Adrenal gland (tissue), 9 donors: ENCODE measurements at regions not wholly inside any gene's neighbourhood (a gene's known extent, or its start where the extent isn't known, plus 50 kb on each side); places are given as distances from the start of the nearest gene placed in this dataset.

Experiments
- DNase-seq, 7 donors: peaks; one replicate each; pipeline ENCODE4 v3.0.0-alpha.2; 2019 to 2020
- H3K27ac ChIP-seq, 5 donors: fragments of 200-600 bp; sonication (generic) in 4 of 5; 1 replicate in 3 of 5; 2 replicates in 2 of 5; pipeline versions ENCODE4 v1.5.1 to v1.8.0; 2016 to 2020; ENCODE audit warnings: mild to moderate bottlenecking in 1 of 5
- H3K27me3 ChIP-seq: fragments of 200-600 bp; 2 replicates; pipeline ENCODE4 v1.8.0; 2021
- H3K36me3 ChIP-seq, 2 donors: fragments of 200-600 bp; replicated peaks in 1 of 2; 1 replicate in 1 of 2; 2 replicates in 1 of 2; pipeline versions ENCODE4 v1.5.1 to v1.8.0; 2018 to 2022
- H3K4me1 ChIP-seq, 2 donors: fragments of 200-600 bp; replicated peaks in 1 of 2; 1 replicate in 1 of 2; 2 replicates in 1 of 2; pipeline versions ENCODE4 v1.5.1 to v1.8.0; 2018 to 2021
- H3K4me3 ChIP-seq, 4 donors: fragments of 200-600 bp; sonication (generic) in 3 of 4; one replicate each; pipeline ENCODE4 v1.5.1; 2016 to 2018
- H3K9me3 ChIP-seq, 3 donors: fragments of 200-600 bp; sonication (generic) in 1 of 3; replicated peaks in 1 of 3; 1 replicate in 2 of 3; 2 replicates in 1 of 3; pipeline versions ENCODE4 v1.5.1 to v1.8.0; 2016 to 2021
- POLR2A ChIP-seq, 2 donors: fragments of 450-650 bp; IDR thresholded peaks; one replicate each; pipeline ENCODE4 v1.6.1; 2017; ENCODE audit warnings: antibody characterized with exemption in 2 of 2, mild to moderate bottlenecking in 2 of 2, moderate library complexity in 1 of 2
- WGBS, 4 donors: extraction: QIAGEN DNeasy Blood & Tissue Kit in 2 of 4; methylation state at CpG; one replicate each; pipeline versions ENCODE4 v1.1.5 to v1.1.7; 2013 to 2017; 5-methylcytosine and 5-hydroxymethylcytosine counted together
- intact Hi-C, 2 donors: fragments of 100-400 bp; cut with DNase I; formaldehyde crosslinking; loops; one replicate each; pipeline versions ENCODE4 v1.14.1 to v1.15.0; 2022 to 2023
- TF ChIP-seq, protein P1 (sequence below), 6 experiments: fragments of 450-650 bp in 4 of 6; fragments of 200-600 bp in 2 of 6; sonication (generic) in 1 of 6; IDR thresholded peaks; 1 replicate in 5 of 6; 2 replicates in 1 of 6; pipeline versions ENCODE4 v1.5.1 to v1.8.0; 2016 to 2021; ENCODE audit warnings: antibody characterized with exemption in 6 of 6, mild to moderate bottlenecking in 2 of 6, moderate library complexity in 1 of 6
- donor health status: healthy with polysubstance abuse.
- donor health status: Bipolar disorder and iron deficiency.
- donor health status: DM: yes; HTN: yes; CAD: no.
- donor health status: DM: no; HTN: no; CAD: no.
- donor health status: DM: no; HTN: no; CAD: no.

DNA sequence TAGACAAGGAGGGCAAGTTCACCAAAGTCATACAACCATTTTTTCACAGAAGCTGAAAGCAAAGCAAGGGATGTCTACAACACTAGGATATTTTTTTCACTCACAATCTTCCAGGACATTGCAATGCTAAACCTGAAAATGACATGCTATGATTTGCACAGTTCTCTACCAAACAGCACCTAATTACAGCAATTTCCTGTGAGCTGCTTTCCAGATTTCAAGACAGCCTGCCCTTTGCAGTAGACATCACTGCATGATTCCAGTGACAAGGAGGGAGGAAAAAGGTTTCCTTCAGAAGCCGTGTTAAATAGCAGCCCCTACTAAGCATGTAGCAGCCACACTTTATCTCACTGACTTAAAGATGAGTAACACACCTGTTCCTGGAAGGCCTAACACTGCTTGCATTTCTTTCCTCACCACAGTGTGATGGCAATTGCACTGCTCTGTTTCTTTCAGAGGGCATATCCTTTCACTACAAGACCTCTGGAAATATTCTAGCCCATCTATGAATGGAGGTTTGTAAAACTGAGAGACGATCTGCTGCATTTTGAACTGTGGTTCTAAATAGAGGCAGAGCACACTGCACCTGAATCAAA, 97.1 kb downstream of the DUSP10 start:
- H3K27ac ChIP-seq = no peak overlapping the region
- intact Hi-C loops = no loop called here
- H3K4me3 ChIP-seq = no peak overlapping the region
- H3K9me3 ChIP-seq = no peaks in the 10 kb centered on the region
- no peaks in the 10 kb centered on the region for H3K4me1 ChIP-seq
- H3K27me3 ChIP-seq = no peaks in the 10 kb centered on the region
- 82 to 89% (median 85%) methylated on average over 2 of the region's 2 CpGs for WGBS, 4 donors
- TF ChIP-seq, protein P1, sequence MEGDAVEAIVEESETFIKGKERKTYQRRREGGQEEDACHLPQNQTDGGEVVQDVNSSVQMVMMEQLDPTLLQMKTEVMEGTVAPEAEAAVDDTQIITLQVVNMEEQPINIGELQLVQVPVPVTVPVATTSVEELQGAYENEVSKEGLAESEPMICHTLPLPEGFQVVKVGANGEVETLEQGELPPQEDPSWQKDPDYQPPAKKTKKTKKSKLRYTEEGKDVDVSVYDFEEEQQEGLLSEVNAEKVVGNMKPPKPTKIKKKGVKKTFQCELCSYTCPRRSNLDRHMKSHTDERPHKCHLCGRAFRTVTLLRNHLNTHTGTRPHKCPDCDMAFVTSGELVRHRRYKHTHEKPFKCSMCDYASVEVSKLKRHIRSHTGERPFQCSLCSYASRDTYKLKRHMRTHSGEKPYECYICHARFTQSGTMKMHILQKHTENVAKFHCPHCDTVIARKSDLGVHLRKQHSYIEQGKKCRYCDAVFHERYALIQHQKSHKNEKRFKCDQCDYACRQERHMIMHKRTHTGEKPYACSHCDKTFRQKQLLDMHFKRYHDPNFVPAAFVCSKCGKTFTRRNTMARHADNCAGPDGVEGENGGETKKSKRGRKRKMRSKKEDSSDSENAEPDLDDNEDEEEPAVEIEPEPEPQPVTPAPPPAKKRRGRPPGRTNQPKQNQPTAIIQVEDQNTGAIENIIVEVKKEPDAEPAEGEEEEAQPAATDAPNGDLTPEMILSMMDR (IDR thresholded peaks at IDR 0.05) = no peak
- TF ChIP-seq POLR2A (IDR thresholded peaks at IDR 0.05) = no peak
- no peaks in the 10 kb centered on the region for H3K36me3 ChIP-seq
- DNase-seq = no peak

DNA sequence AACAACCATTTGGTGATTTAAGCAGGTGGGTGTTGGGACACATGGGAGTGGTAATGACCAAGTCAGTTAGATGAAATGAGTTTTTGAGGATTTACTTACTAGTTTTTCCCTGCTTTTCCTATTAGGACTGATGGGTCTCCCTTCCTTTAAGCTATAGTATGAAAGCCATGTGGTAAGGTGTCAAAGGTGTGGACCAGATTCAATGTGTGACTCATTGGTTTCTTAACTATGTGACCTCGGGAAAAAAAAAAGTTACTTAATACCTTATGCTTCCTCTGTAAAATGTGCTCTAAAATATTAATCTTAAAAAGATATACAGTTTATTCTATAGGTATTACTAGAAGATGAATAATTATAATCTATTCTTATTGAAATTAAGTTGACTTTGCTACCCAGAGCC, 93.7 kb downstream of the DUSP10 start:
- intact Hi-C loops = no loop called here
- TF ChIP-seq POLR2A (IDR thresholded peaks at IDR 0.05) = no peak
- TF ChIP-seq, protein P1 (IDR thresholded peaks at IDR 0.05) = no peak
- no peak for DNase-seq
- no peak overlapping the region for H3K27ac ChIP-seq
- no peak overlapping the region for H3K4me3 ChIP-seq
- H3K4me1 ChIP-seq = no peaks in the 10 kb centered on the region
- H3K36me3 ChIP-seq = no peaks in the 10 kb centered on the region
- WGBS, 4 donors = 44 to 55% (median 51%) methylated on average over 1 of the region's 1 CpG
- no peaks in the 10 kb centered on the region for H3K9me3 ChIP-seq
- H3K27me3 ChIP-seq = no peaks in the 10 kb centered on the region
